Trophoblast cell (in vitro differentiated cells and primary cell): ENCODE measurements at regions not wholly inside any gene's neighbourhood (a gene's known extent, or its start where the extent isn't known, plus 50 kb on each side); places are given as distances from the start of the nearest gene placed in this dataset.

Experiments used
- DNase-seq, 2 donors: peaks; one replicate each; pipeline ENCODE4 v3.0.0-alpha.2; 2016
- H2AFZ ChIP-seq: 2 replicates; pipeline ENCODE4 v1.6.1; 2013; ENCODE audit warnings: low read length, moderate library complexity, mild to moderate bottlenecking; ENCODE audit not compliant: insufficient read depth, poor library complexity
- H2AK5ac ChIP-seq: 2 replicates; pipeline ENCODE4 v1.6.1; 2013; ENCODE audit warnings: mild to moderate bottlenecking, low read length
- H2BK120ac ChIP-seq: 2 replicates; pipeline ENCODE4 v1.6.1; 2013; ENCODE audit warnings: low read length, mild to moderate bottlenecking, moderate library complexity; ENCODE audit not compliant: insufficient read depth, poor library complexity
- H2BK12ac ChIP-seq: 2 replicates; pipeline ENCODE4 v1.6.1; 2013; ENCODE audit warnings: mild to moderate bottlenecking, low read length, moderate library complexity
- H2BK5ac ChIP-seq: 2 replicates; pipeline ENCODE4 v1.6.1; 2013; ENCODE audit warnings: low read length, low read depth, moderate library complexity, mild to moderate bottlenecking; ENCODE audit not compliant: poor library complexity
- H3K14ac ChIP-seq: 2 replicates; pipeline ENCODE4 v1.6.1; 2013; ENCODE audit warnings: mild to moderate bottlenecking, low read length
- H3K18ac ChIP-seq: 2 replicates; pipeline ENCODE4 v1.6.1; 2013; ENCODE audit warnings: mild to moderate bottlenecking, low read length
- H3K23ac ChIP-seq: 2 replicates; pipeline ENCODE4 v1.6.1; 2013; ENCODE audit warnings: low read length
- H3K27ac ChIP-seq: 2 replicates; pipeline ENCODE4 v1.5.1; 2013; ENCODE audit warnings: low read depth, mild to moderate bottlenecking, inconsistent platforms, low read length, moderate library complexity
- H3K27me3 ChIP-seq: 2 replicates; pipeline ENCODE4 v1.6.1; 2013; ENCODE audit warnings: inconsistent platforms, mild to moderate bottlenecking, low read length, moderate library complexity; ENCODE audit not compliant: insufficient read depth
- H3K36me3 ChIP-seq, 2 experiments: 1 replicate in 1 of 2; 2 replicates in 1 of 2; pipeline ENCODE4 v1.6.1; 2013; ENCODE audit warnings: low read length in 2 of 2, mild to moderate bottlenecking in 2 of 2, moderate library complexity in 1 of 2; ENCODE audit not compliant: insufficient read depth in 2 of 2, control insufficient read depth in 1 of 2
- H3K4ac ChIP-seq: 2 replicates; pipeline ENCODE4 v1.6.1; 2013; ENCODE audit warnings: low read depth, mild to moderate bottlenecking, low read length, moderate library complexity
- H3K4me1 ChIP-seq, 2 experiments: 1 replicate in 1 of 2; 2 replicates in 1 of 2; pipeline ENCODE4 v1.6.1; 2013; ENCODE audit warnings: low read length in 2 of 2, mild to moderate bottlenecking in 2 of 2, moderate library complexity in 1 of 2; ENCODE audit not compliant: insufficient read depth in 2 of 2, control insufficient read depth in 1 of 2
- H3K4me2 ChIP-seq: 2 replicates; pipeline ENCODE4 v1.6.1; 2013; ENCODE audit warnings: inconsistent platforms, mild to moderate bottlenecking, low read length, moderate library complexity
- H3K4me3 ChIP-seq: 2 replicates; pipeline ENCODE4 v1.5.1; 2013; ENCODE audit warnings: mild to moderate bottlenecking, low read depth, low read length, inconsistent platforms
- H3K79me1 ChIP-seq: one replicate; pipeline ENCODE4 v1.6.1; 2013; ENCODE audit warnings: low read length
- H3K79me2 ChIP-seq: 2 replicates; pipeline ENCODE4 v1.6.1; 2013; ENCODE audit warnings: low read length, mild to moderate bottlenecking; ENCODE audit not compliant: control insufficient read depth, insufficient read depth, poor library complexity
- H3K9ac ChIP-seq: 2 replicates; pipeline ENCODE4 v1.6.1; 2013; ENCODE audit warnings: mild to moderate bottlenecking, low read length
- H3K9me3 ChIP-seq: 2 replicates; pipeline ENCODE4 v1.6.1; 2013; ENCODE audit warnings: low read depth, mild to moderate bottlenecking, control low read depth, inconsistent platforms, low read length; ENCODE audit not compliant: insufficient read depth
- H4K12ac ChIP-seq: 2 replicates; pipeline ENCODE4 v1.6.1; 2013; ENCODE audit warnings: low read depth, mild to moderate bottlenecking, low read length, moderate library complexity
- H4K8ac ChIP-seq: 2 replicates; pipeline ENCODE4 v1.6.1; 2013; ENCODE audit warnings: low read depth, mild to moderate bottlenecking, low read length, moderate library complexity
- H4K91ac ChIP-seq: one replicate; pipeline ENCODE4 v1.6.1; 2013; ENCODE audit warnings: low read depth, mild to moderate bottlenecking, low read length, moderate library complexity
- WGBS: extraction: QIAGEN DNeasy Blood & Tissue Kit; methylation state at CpG from one replicate; pipeline ENCODE4 v1.1.7; 2013; ENCODE audit warnings: missing lambda C conversion rate; ENCODE audit not compliant: insufficient read length, insufficient coverage; ENCODE audit errors: extremely low coverage; 5-methylcytosine and 5-hydroxymethylcytosine counted together

DNA sequence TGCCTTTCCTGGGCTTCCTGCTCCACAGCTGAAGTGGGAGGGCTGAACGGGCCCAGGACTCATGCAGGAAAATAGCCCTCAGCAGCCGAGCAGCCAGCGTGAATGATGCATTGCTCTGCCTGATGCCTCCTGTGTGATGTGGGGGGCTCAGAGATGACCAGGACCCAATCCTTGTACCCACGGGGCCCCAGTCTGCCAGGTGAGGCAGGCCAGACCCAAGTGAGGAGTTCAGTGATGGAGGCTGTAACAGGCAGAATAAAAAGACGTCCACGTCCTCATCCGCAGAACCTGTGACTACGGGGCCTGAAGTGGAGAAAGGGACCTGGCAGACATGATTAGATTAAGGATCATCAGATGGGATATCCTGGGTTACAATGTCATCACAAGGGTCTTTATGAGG, 194.9 kb upstream of the HDAC4 start:
- Histone ChIP-seq H3K9ac (no peak overlapping the region), H2BK12ac (no peak overlapping the region), H3K4me2 (no peak overlapping the region), H3K79me1 (no peaks in the 10 kb centered on the region), H4K91ac (no peak overlapping the region), H3K18ac (no peak overlapping the region), H2AK5ac (no peak overlapping the region), H3K14ac (no peak overlapping the region), H3K23ac (no peak overlapping the region), H4K8ac (no peak overlapping the region), H3K36me3 (no peaks in the 10 kb centered on the region), H4K12ac (no peak overlapping the region), H3K4ac (no peak overlapping the region), H2BK5ac (no peak overlapping the region), H3K79me2 (no peaks in the 10 kb centered on the region), H2BK120ac (no peak overlapping the region), H3K27me3 (no peaks in the 10 kb centered on the region), H3K27ac (no peak overlapping the region), H3K4me1 (peaks cover 0 to 3% of the 10 kb centered on the region in 2 experiments), H3K9me3 (peaks cover 26% of the 10 kb centered on the region), H2AFZ (no peak overlapping the region), H3K4me3 (no peak overlapping the region)
- no peak for DNase-seq
- WGBS = no CpG with 5 or more reads among the region's 8 CpGs

DNA sequence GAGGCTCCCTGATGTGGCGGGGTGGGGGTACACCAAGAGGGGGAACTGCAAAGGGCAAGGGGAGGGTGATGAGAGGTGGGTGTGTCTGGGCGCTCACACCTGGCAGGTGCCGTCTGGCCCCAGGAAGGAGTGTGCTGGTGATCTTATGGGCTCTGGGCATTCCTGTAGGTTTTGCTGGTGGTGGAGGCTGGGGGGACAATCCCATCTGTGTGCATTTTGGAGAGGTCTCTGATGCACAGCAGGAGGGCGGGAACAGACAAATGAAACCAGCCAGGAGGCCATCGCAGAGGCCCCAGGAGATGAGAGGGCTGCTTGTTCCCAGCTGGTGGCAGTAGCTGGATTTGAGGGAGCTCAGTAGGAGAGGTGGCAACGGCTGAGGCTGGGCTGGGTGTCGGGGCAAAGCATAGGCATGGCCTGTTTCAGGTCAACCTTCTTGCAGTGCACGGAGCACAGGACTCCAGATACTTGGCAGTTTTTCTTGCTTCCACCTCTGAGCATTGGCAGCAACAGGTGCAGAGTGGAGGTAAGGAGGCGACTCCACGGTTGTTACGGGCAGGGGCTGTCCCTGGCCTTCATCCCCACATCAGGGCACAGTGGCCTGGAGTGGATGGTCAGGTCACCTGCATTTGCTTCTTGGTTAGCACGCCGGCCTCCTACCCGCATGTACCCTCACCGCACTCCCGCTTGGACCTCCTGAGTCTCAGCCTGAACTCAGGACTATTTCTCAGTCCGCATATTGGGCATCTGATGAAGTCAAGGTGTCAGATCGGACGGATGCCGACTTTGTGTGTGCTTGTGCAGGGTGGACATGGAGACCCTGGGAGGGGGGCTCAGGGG, 194.2 kb upstream of the HDAC4 start:
- no peak overlapping the region for H2BK5ac ChIP-seq
- H3K9ac ChIP-seq = no peak overlapping the region
- H2BK120ac ChIP-seq = no peak overlapping the region
- no peaks in the 10 kb centered on the region for H3K27me3 ChIP-seq
- peaks cover 0 to 3% of the 10 kb centered on the region in 2 experiments for H3K4me1 ChIP-seq
- H3K79me1 ChIP-seq = no peaks in the 10 kb centered on the region
- no peak overlapping the region for H3K23ac ChIP-seq
- H3K36me3 ChIP-seq = no peaks in the 10 kb centered on the region
- H4K8ac ChIP-seq = no peak overlapping the region
- H3K18ac ChIP-seq = no peak overlapping the region
- H4K12ac ChIP-seq = no peak overlapping the region
- H3K4me2 ChIP-seq = no peak overlapping the region
- no peak overlapping the region for H2BK12ac ChIP-seq
- no peak overlapping the region for H3K4ac ChIP-seq
- DNase-seq = peak in 1 of 2 donors; percentile 55
- no peak overlapping the region for H3K14ac ChIP-seq
- H3K79me2 ChIP-seq = no peaks in the 10 kb centered on the region
- H3K27ac ChIP-seq = no peak overlapping the region
- H2AK5ac ChIP-seq = no peak overlapping the region
- no peak overlapping the region for H2AFZ ChIP-seq
- H4K91ac ChIP-seq = no peak overlapping the region
- no peak overlapping the region for H3K4me3 ChIP-seq
- no CpG with 5 or more reads among the region's 20 CpGs for WGBS
- H3K9me3 ChIP-seq = peaks cover 26% of the 10 kb centered on the region

DNA sequence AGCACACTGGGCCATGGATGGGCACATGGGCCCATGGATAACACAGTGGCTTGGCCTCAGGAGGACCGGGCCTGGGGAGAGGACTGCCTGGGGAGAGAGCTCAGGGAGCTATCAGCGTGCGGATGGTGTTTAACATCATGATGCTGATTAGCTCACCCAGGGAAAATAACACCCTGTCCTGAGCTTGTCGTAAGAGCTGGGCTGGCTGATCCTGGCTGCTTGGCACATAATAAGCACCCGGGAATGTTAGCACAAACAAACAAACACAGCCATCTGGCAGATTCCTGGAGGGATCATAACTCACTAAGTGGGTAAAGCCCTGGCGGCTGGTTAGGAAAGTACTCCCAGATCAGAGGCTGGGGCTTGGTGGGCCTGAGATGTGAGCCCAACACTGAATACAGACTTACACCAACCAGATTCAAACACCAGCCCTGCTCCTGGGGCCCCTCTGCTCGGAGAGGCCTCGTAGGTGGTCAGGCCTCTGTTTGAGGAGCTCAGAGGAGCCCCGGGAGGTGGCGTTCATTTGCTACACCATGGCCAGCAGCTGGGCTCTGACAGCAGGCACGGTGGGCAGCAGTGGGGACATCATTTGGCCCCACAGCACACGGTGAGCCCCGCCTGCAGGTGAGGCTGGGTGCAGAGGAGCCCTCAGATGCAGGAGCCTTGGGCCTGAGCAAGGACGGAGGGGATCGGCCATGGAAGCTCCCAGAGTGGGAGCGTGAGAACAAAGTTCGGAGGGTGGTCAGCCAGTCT, 193.4 kb upstream of the HDAC4 start:
- Histone ChIP-seq H3K79me2 (no peaks in the 10 kb centered on the region), H3K9ac (no peak overlapping the region), H3K14ac (no peak overlapping the region), H3K4ac (no peak overlapping the region), H3K4me1 (peaks cover 0 to 3% of the 10 kb centered on the region in 2 experiments), H3K27me3 (no peaks in the 10 kb centered on the region), H3K9me3 (peaks cover 26% of the 10 kb centered on the region), H3K23ac (no peak overlapping the region), H3K27ac (no peak overlapping the region), H2BK120ac (no peak overlapping the region), H3K4me2 (no peak overlapping the region), H3K79me1 (no peaks in the 10 kb centered on the region), H4K8ac (no peak overlapping the region), H2BK12ac (no peak overlapping the region), H3K18ac (no peak overlapping the region), H3K36me3 (no peaks in the 10 kb centered on the region), H2AK5ac (no peak overlapping the region), H3K4me3 (no peak overlapping the region), H4K12ac (no peak overlapping the region), H2BK5ac (no peak overlapping the region), H4K91ac (no peak overlapping the region), H2AFZ (no peak overlapping the region)
- WGBS = no CpG with 5 or more reads among the region's 17 CpGs
- DNase-seq = no peak

DNA sequence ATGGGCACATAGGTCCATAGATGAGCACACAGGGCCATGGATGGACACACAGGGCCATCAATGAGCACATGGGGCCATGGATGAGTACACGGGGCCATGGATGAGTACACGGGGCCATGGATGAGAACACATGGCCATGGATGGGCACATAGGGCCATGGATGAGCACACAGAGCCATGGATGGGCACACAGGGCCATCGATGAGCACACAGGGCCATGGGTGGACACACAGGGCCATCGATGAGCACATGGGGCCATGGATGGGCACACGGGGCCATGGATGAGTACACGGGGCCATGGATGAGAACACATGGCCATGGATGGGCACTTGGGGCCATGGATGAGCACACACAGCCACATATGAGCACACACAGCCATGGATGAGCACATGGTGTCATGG, 192.6 kb upstream of the HDAC4 start:
- Histone ChIP-seq H3K79me1 (no peaks in the 10 kb centered on the region), H2BK120ac (no peak overlapping the region), H2BK5ac (no peak overlapping the region)

More for the DNA sequence above, 192.6 kb upstream of the HDAC4 start:
- H3K23ac ChIP-seq = no peak overlapping the region
- H3K9me3 ChIP-seq = peaks cover 26% of the 10 kb centered on the region
- H3K27me3 ChIP-seq = no peaks in the 10 kb centered on the region
- no peak for DNase-seq
- no peak overlapping the region for H3K27ac ChIP-seq
- H2BK12ac ChIP-seq = no peak overlapping the region
- peak overlapping the region; percentile 51 for H3K4me3 ChIP-seq
- H3K4me2 ChIP-seq = no peak overlapping the region
- H3K4ac ChIP-seq = no peak overlapping the region
- H3K18ac ChIP-seq = no peak overlapping the region
- H2AK5ac ChIP-seq = no peak overlapping the region
- no peak overlapping the region for H2AFZ ChIP-seq
- WGBS = no CpG with 5 or more reads among the region's 6 CpGs
- H3K36me3 ChIP-seq = no peaks in the 10 kb centered on the region
- H4K91ac ChIP-seq = no peak overlapping the region
- no peak overlapping the region for H3K9ac ChIP-seq
- H3K4me1 ChIP-seq = no peaks in the 10 kb centered on the region
- no peak overlapping the region for H4K12ac ChIP-seq
- H4K8ac ChIP-seq = no peak overlapping the region
- H3K79me2 ChIP-seq = no peaks in the 10 kb centered on the region
- no peak overlapping the region for H3K14ac ChIP-seq
